HepG2 (cell line): ENCODE measurements at regions not wholly inside any gene's neighbourhood (a gene's known extent, or its start where the extent isn't known, plus 50 kb on each side); places are given as distances from the start of the nearest gene placed in this dataset.

ENCODE experiments used
- ATAC-seq: fragments of 200-7000 bp; cut with Tn5 transposase; 3 replicates; pipeline ENCODE4 v1.9.1; 2020; ENCODE audit warnings: mild to moderate bottlenecking, moderate library complexity
- BruUV-seq: library from RNA; stranded (reverse); fragments of 400-500 nt; replicated peaks from 2 replicates; lab custom pipeline; 2021; lab: Mats Ljungman, UMichigan
- CTCF ChIA-PET: fragments of 300-600 bp; formaldehyde crosslinking; extraction: SDS; loops from one replicate; lab custom pipeline; 2021; ENCODE audit warnings: low total read pairs, inconsistent platforms, low intra/inter-chr PET ratio; lab: Yijun Ruan, JAX
- POLR2A ChIA-PET: fragments of 350-600 bp; sonication (Branson Sonifier 250); formaldehyde crosslinking; loops from one replicate; lab custom pipeline; 2020; ENCODE audit warnings: antibody characterized with exemption, inconsistent platforms; lab: Yijun Ruan, JAX
- DNase-seq: peaks from one replicate; pipeline ENCODE4 v3.0.0-alpha.2; 2015; ENCODE audit warnings: low spot score
- FAIRE-seq: peaks from 3 replicates; lab custom pipeline; 2011; peaks lifted over from hg19 to GRCh38; lab: Jason Lieb, UNC
- H2AFZ ChIP-seq: one replicate; pipeline ENCODE4 v1.6.1; 2011; ENCODE audit warnings: low read length, inconsistent platforms
- H3K27ac ChIP-seq: fragments of 300-600 bp; 3 replicates; pipeline ENCODE4 v1.8.0; 2011; ENCODE audit warnings: mixed run types, mild to moderate bottlenecking, mixed read lengths, low read length, inconsistent platforms; ENCODE audit not compliant: insufficient read depth; ENCODE audit errors: extremely low read length
- H3K27me3 ChIP-seq, 2 experiments: fragments of 200-600 bp in 1 of 2; 2 replicates in 1 of 2; 3 replicates in 1 of 2; pipeline versions ENCODE4 v1.6.0 to v1.8.0; 2011; ENCODE audit warnings: low read length in 2 of 2, mild to moderate bottlenecking in 2 of 2, moderate library complexity in 2 of 2, inconsistent platforms in 1 of 2; ENCODE audit not compliant: insufficient read depth in 2 of 2, control insufficient read depth in 1 of 2
- H3K36me3 ChIP-seq, 2 experiments: fragments of 200-600 bp in 1 of 2; replicated peaks in 1 of 2; 2 replicates in 1 of 2; 3 replicates in 1 of 2; pipeline versions ENCODE4 v1.5.1 to v1.8.0; 2011; ENCODE audit warnings: low read length in 2 of 2, inconsistent platforms in 1 of 2; ENCODE audit not compliant: insufficient read depth in 2 of 2, control insufficient read depth in 1 of 2
- H3K4me1 ChIP-seq: 2 replicates; pipeline ENCODE4 v1.5.1; 2012; ENCODE audit warnings: low read length, inconsistent platforms; ENCODE audit not compliant: insufficient read depth
- H3K4me2 ChIP-seq: 2 replicates; pipeline ENCODE4 v1.6.0; 2011; ENCODE audit warnings: low read depth, low read length, inconsistent platforms
- H3K4me3 ChIP-seq, 3 experiments: fragments of 200-600 bp in 1 of 3; sonication (generic), shearing (Covaris generic) in 1 of 3; replicated peaks in 1 of 3; 2 replicates each; pipeline ENCODE4 v1.5.1; 2011 to 2016; ENCODE audit warnings: low read length in 3 of 3, inconsistent platforms in 2 of 3, low read depth in 2 of 3, mild to moderate bottlenecking in 2 of 3, control low read depth in 1 of 3, mixed read lengths in 1 of 3; ENCODE audit not compliant: insufficient read depth in 1 of 3
- H3K79me2 ChIP-seq: one replicate; pipeline ENCODE4 v1.6.1; 2011; ENCODE audit warnings: low read length, inconsistent platforms; ENCODE audit not compliant: insufficient read depth
- H3K9ac ChIP-seq: 2 replicates; pipeline ENCODE4 v1.6.0; 2011; ENCODE audit warnings: mild to moderate bottlenecking, low read depth, low read length, inconsistent platforms; ENCODE audit not compliant: insufficient read depth
- H3K9me3 ChIP-seq: 2 replicates; pipeline ENCODE4 v1.5.1; 2012; ENCODE audit warnings: mild to moderate bottlenecking, low read length
- H4K20me1 ChIP-seq: 2 replicates; pipeline ENCODE4 v1.6.0; 2011; ENCODE audit warnings: inconsistent platforms, mild to moderate bottlenecking, low read length, moderate library complexity; ENCODE audit not compliant: insufficient read depth
- ATF7-NPFF ChIP-seq: sonication (generic); formaldehyde crosslinking; IDR thresholded peaks from 2 replicates; pipeline ENCODE4 v1.8.1; 2023; ENCODE audit warnings: mild to moderate bottlenecking, low read depth, missing genetic modification reagents, moderate library complexity
- FOXO1 ChIP-seq: sonication (generic); formaldehyde crosslinking; IDR thresholded peaks from 2 replicates; pipeline ENCODE4 v1.4.0; 2020; ENCODE audit warnings: missing genetic modification reagents
- HHEX ChIP-seq: IDR thresholded peaks from 2 replicates; pipeline ENCODE4 v1.6.1; 2016; ENCODE audit warnings: control low read depth
- MATR3 ChIP-seq: sonication (generic); formaldehyde crosslinking; IDR thresholded peaks from 2 replicates; pipeline ENCODE4 v1.4.0; 2020; ENCODE audit warnings: missing genetic modification reagents
- MTA1 ChIP-seq: sonication (generic); formaldehyde crosslinking; IDR thresholded peaks from 2 replicates; pipeline ENCODE4 v1.4.0; 2020; ENCODE audit warnings: missing genetic modification reagents, mild to moderate bottlenecking, borderline replicate concordance
- RARA ChIP-seq: IDR thresholded peaks from 2 replicates; pipeline ENCODE4 v1.6.1; 2016; ENCODE audit warnings: missing genetic modification reagents, missing compliant biosample characterization
- RELA ChIP-seq: sonication (generic); formaldehyde crosslinking; IDR thresholded peaks from 2 replicates; pipeline ENCODE4 v1.4.0; 2020; ENCODE audit warnings: missing genetic modification reagents
- SIX4 ChIP-seq: sonication (generic); formaldehyde crosslinking; IDR thresholded peaks from 2 replicates; pipeline ENCODE4 v1.4.0; 2020; ENCODE audit warnings: missing genetic modification reagents
- TMF1 ChIP-seq: sonication (generic); formaldehyde crosslinking; IDR thresholded peaks from 2 replicates; pipeline ENCODE4 v1.8.1; 2022; ENCODE audit warnings: low read depth, missing genetic modification reagents
- ZIK1 ChIP-seq: sonication (generic); formaldehyde crosslinking; IDR thresholded peaks from 2 replicates; pipeline ENCODE4 v1.5.0; 2020; ENCODE audit warnings: mild to moderate bottlenecking, low read depth, missing genetic modification reagents, borderline replicate concordance
- ZNF468 ChIP-seq: sonication (generic); formaldehyde crosslinking; IDR thresholded peaks from 2 replicates; pipeline ENCODE4 v1.8.0; 2022; ENCODE audit warnings: mild to moderate bottlenecking, moderate library complexity, missing genetic modification reagents
- ZNF512B ChIP-seq: sonication (generic); formaldehyde crosslinking; IDR thresholded peaks from 2 replicates; pipeline ENCODE4 v1.5.1; 2020; ENCODE audit warnings: missing genetic modification reagents, mild to moderate bottlenecking, borderline replicate concordance
- WGBS: methylation state at CpG from one replicate; pipeline ENCODE4 v1.1.6; 2017; ENCODE audit warnings: low lambda C conversion rate; 5-methylcytosine and 5-hydroxymethylcytosine counted together
- in situ Hi-C: cut with HindIII; loops from 2 replicates; pipeline ENCODE4 v1.10.0; 2017; ENCODE audit warnings: low pct_unique_long_range_greater_than_20kb; ENCODE audit not compliant: extremely low pct_ligation_motif_present
- intact Hi-C: fragments of 100-400 bp; cut with micrococcal nuclease; formaldehyde crosslinking; loops from one replicate; pipeline ENCODE4 v1.10.0; 2022; ENCODE audit not compliant: unreplicated experiment
- TF ChIP-seq, protein P1 (sequence below): sonication (generic); formaldehyde crosslinking; IDR thresholded peaks from 2 replicates; pipeline ENCODE4 v1.5.0; 2020; ENCODE audit warnings: missing genetic modification reagents
- TF ChIP-seq, protein P2 (sequence below): sonication (generic); formaldehyde crosslinking; IDR thresholded peaks from 2 replicates; pipeline ENCODE4 v1.4.0; 2020; ENCODE audit warnings: missing genetic modification reagents, borderline replicate concordance
- TF ChIP-seq, protein P3 (sequence below): sonication (generic); formaldehyde crosslinking; IDR thresholded peaks from 2 replicates; pipeline ENCODE4 v1.8.1; 2023; ENCODE audit warnings: missing genetic modification reagents, inconsistent platforms, borderline replicate concordance

GRCh38 chr2:234851451-234851850 lies 100.4 kb upstream of the SH3BP4 start:
- Histone ChIP-seq H3K9ac (no peak overlapping the region), H3K79me2 (no peaks in the 10 kb centered on the region), H3K27ac (no peak overlapping the region), H3K4me2 (no peak overlapping the region), H4K20me1 (no peaks in the 10 kb centered on the region), H3K4me3 (no peak overlapping the region), H3K36me3 (no peaks in the 10 kb centered on the region), H2AFZ (no peak overlapping the region), H3K27me3 (no peaks in the 10 kb centered on the region), H3K9me3 (peaks cover 9% of the 10 kb centered on the region; the same call in 1 of the 2 replicates), H3K4me1 (peaks cover 81% of the 10 kb centered on the region)
- FAIRE-seq (no peak), DNase-seq (no peak), ATAC-seq (no peak)
- POLR2A ChIA-PET: interaction anchor here (1.0 to 2.5 kb wide), 4 partner anchors 8 to 162 kb away, joined by 4 to 16 read pairs (median 8); no protein-coding TSS in a partner anchor
- 98% methylated on average over 5 of the region's 5 CpGs for WGBS
- no peak for TF ChIP-seq RELA (CRISPR knock-in tag)
- no peak for TF ChIP-seq ZIK1 (CRISPR knock-in tag)
- no peak for TF ChIP-seq SIX4 (CRISPR knock-in tag)
- TF ChIP-seq TMF1: no peak
- no peak for TF ChIP-seq ATF7-NPFF (CRISPR knock-in tag)
- no peak for TF ChIP-seq RARA (CRISPR knock-in tag)
- TF ChIP-seq, protein P1, sequence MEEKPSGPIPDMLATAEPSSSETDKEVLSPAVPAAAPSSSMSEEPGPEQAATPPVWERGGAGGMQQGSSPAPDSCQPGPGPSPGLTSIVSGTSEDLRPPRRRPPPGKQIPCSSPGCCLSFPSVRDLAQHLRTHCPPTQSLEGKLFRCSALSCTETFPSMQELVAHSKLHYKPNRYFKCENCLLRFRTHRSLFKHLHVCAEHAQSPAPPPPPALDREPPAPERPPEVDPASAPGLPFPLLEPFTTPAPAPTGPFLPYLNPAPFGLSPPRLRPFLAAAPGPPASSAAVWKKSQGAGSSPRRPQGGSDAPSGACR (CRISPR knock-in tag): no peak
- TF ChIP-seq HHEX (CRISPR knock-in tag): no peak
- TF ChIP-seq MATR3: no peak
- TF ChIP-seq ZNF468 (CRISPR knock-in tag): no peak
- no peak for TF ChIP-seq ZNF512B (CRISPR knock-in tag)
- no peak for TF ChIP-seq MTA1 (CRISPR knock-in tag)
- TF ChIP-seq, protein P2, sequence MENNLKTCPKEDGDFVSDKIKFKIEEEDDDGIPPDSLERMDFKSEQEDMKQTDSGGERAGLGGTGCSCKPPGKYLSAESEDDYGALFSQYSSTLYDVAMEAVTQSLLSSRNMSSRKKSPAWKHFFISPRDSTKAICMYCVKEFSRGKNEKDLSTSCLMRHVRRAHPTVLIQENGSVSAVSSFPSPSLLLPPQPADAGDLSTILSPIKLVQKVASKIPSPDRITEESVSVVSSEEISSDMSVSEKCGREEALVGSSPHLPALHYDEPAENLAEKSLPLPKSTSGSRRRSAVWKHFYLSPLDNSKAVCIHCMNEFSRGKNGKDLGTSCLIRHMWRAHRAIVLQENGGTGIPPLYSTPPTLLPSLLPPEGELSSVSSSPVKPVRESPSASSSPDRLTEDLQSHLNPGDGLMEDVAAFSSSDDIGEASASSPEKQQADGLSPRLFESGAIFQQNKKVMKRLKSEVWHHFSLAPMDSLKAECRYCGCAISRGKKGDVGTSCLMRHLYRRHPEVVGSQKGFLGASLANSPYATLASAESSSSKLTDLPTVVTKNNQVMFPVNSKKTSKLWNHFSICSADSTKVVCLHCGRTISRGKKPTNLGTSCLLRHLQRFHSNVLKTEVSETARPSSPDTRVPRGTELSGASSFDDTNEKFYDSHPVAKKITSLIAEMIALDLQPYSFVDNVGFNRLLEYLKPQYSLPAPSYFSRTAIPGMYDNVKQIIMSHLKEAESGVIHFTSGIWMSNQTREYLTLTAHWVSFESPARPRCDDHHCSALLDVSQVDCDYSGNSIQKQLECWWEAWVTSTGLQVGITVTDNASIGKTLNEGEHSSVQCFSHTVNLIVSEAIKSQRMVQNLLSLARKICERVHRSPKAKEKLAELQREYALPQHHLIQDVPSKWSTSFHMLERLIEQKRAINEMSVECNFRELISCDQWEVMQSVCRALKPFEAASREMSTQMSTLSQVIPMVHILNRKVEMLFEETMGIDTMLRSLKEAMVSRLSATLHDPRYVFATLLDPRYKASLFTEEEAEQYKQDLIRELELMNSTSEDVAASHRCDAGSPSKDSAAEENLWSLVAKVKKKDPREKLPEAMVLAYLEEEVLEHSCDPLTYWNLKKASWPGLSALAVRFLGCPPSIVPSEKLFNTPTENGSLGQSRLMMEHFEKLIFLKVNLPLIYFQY (CRISPR knock-in tag): no peak
- TF ChIP-seq, protein P3, sequence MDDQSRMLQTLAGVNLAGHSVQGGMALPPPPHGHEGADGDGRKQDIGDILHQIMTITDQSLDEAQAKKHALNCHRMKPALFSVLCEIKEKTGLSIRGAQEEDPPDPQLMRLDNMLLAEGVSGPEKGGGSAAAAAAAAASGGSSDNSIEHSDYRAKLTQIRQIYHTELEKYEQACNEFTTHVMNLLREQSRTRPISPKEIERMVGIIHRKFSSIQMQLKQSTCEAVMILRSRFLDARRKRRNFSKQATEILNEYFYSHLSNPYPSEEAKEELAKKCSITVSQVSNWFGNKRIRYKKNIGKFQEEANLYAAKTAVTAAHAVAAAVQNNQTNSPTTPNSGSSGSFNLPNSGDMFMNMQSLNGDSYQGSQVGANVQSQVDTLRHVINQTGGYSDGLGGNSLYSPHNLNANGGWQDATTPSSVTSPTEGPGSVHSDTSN: no peak
- no peak for TF ChIP-seq FOXO1
- BruUV-seq: no TSS peak
- in situ Hi-C loops (no loop called here), intact Hi-C loops (no loop called here)
- CTCF ChIA-PET: no interaction called here
